ENCODE measurements at regions not wholly inside any gene's neighbourhood (a gene's known extent, or its start where the extent isn't known, plus 50 kb on each side); places are given as distances from the start of the nearest gene placed in this dataset.
A peak's percentile ranks its signal among the peaks of the same experiment; 100 is the strongest.

- H3K27me3 ChIP-seq (ENCODE audit: insufficient read depth, low read length, poor library complexity, severe bottlenecking), result no peaks in the 10 kb centered on the region
- H3K4me3 ChIP-seq (ENCODE audit: low read length, poor library complexity, severe bottlenecking), result no peak overlapping the region
- no peak overlapping the region for H2AFZ ChIP-seq (ENCODE audit: low read length)
- no peaks in the 10 kb centered on the region for H3K36me3 ChIP-seq (ENCODE audit: insufficient read depth, low read length)
- H3K79me2 ChIP-seq (ENCODE audit: insufficient read depth, low read length), result no peaks in the 10 kb centered on the region
- TF ChIP-seq EZH2phosphoT487 (IDR thresholded peaks at IDR 0.05; ENCODE audit: borderline replicate concordance) (no peak), CTCF (conservative IDR thresholded peaks at IDR 0.05; ENCODE audit: low read length) (no peak)
- H3K9me2 ChIP-seq (replicated peaks; ENCODE audit: low read depth, low read length), result no peaks in the 10 kb centered on the region
- no peak overlapping the region for H3K4me2 ChIP-seq (ENCODE audit: low read depth, low read length, poor library complexity, severe bottlenecking)
- H3K9me3 ChIP-seq (ENCODE audit: insufficient read depth, low read depth, low read length), result no peaks in the 10 kb centered on the region
- H3K9ac ChIP-seq (ENCODE audit: low read depth, low read length, poor library complexity, severe bottlenecking), result no peak overlapping the region
- no peaks in the 10 kb centered on the region for H3K4me1 ChIP-seq (ENCODE audit: insufficient read depth, low read length, poor library complexity, severe bottlenecking)
- no peaks in the 10 kb centered on the region for H4K20me1 ChIP-seq (ENCODE audit: insufficient read depth, low read length, poor library complexity, severe bottlenecking)
- no peaks in the 10 kb centered on the region for H3F3A ChIP-seq (ENCODE audit: low read depth)
Measured at GRCh38 chr11:88438721-88439120, 101.2 kb upstream of the CTSC start.

GRCh38 chr11:88435415-88435814 is 97.9 kb upstream of the CTSC start:
- H4K20me1 ChIP-seq (ENCODE audit: insufficient read depth, low read length, poor library complexity, severe bottlenecking), result no peaks in the 10 kb centered on the region
- TF ChIP-seq EZH2phosphoT487 (IDR thresholded peaks at IDR 0.05; ENCODE audit: borderline replicate concordance) (no peak), CTCF (conservative IDR thresholded peaks at IDR 0.05; ENCODE audit: low read length) (no peak)

GRCh38 chr11:88434333-88434976 is 96.9 kb upstream of the CTSC start:
- no peaks in the 10 kb centered on the region for H3K9me3 ChIP-seq (ENCODE audit: insufficient read depth, low read depth, low read length)
- H3K4me2 ChIP-seq (ENCODE audit: low read depth, low read length, poor library complexity, severe bottlenecking), result no peak overlapping the region
- H3K9me2 ChIP-seq (replicated peaks; ENCODE audit: low read depth, low read length), result no peaks in the 10 kb centered on the region
- H3K4me1 ChIP-seq (ENCODE audit: insufficient read depth, low read length, poor library complexity, severe bottlenecking), result no peaks in the 10 kb centered on the region
- H3K9ac ChIP-seq (ENCODE audit: low read depth, low read length, poor library complexity, severe bottlenecking), result no peak overlapping the region
- no peaks in the 10 kb centered on the region for H3K79me2 ChIP-seq (ENCODE audit: insufficient read depth, low read length)
- no peaks in the 10 kb centered on the region for H4K20me1 ChIP-seq (ENCODE audit: insufficient read depth, low read length, poor library complexity, severe bottlenecking)
- no peak overlapping the region for H2AFZ ChIP-seq (ENCODE audit: low read length)
- H3F3A ChIP-seq (ENCODE audit: low read depth), result no peaks in the 10 kb centered on the region
- TF ChIP-seq EZH2phosphoT487 (IDR thresholded peaks at IDR 0.05; ENCODE audit: borderline replicate concordance), result no peak
- peak; percentile 24 for TF ChIP-seq CTCF (conservative IDR thresholded peaks at IDR 0.05; ENCODE audit: low read length)
- no peaks in the 10 kb centered on the region for H3K36me3 ChIP-seq (ENCODE audit: insufficient read depth, low read length)
- H3K27me3 ChIP-seq (ENCODE audit: insufficient read depth, low read length, poor library complexity, severe bottlenecking), result no peaks in the 10 kb centered on the region
- H3K4me3 ChIP-seq (ENCODE audit: low read length, poor library complexity, severe bottlenecking), result no peak overlapping the region

More at GRCh38 chr11:88435415-88435814, 97.9 kb upstream of the CTSC start:
- Histone ChIP-seq H3K9ac (ENCODE audit: low read depth, low read length, poor library complexity, severe bottlenecking) (no peak overlapping the region), H3K79me2 (ENCODE audit: insufficient read depth, low read length) (no peaks in the 10 kb centered on the region), H3K4me3 (ENCODE audit: low read length, poor library complexity, severe bottlenecking) (no peak overlapping the region), H3F3A (ENCODE audit: low read depth) (no peaks in the 10 kb centered on the region), H3K4me1 (ENCODE audit: insufficient read depth, low read length, poor library complexity, severe bottlenecking) (no peaks in the 10 kb centered on the region), H3K36me3 (ENCODE audit: insufficient read depth, low read length) (no peaks in the 10 kb centered on the region), H3K9me2 (replicated peaks; ENCODE audit: low read depth, low read length) (no peaks in the 10 kb centered on the region), H3K27me3 (ENCODE audit: insufficient read depth, low read length, poor library complexity, severe bottlenecking) (no peaks in the 10 kb centered on the region), H3K4me2 (ENCODE audit: low read depth, low read length, poor library complexity, severe bottlenecking) (no peak overlapping the region), H3K9me3 (ENCODE audit: insufficient read depth, low read depth, low read length) (no peaks in the 10 kb centered on the region), H2AFZ (ENCODE audit: low read length) (no peak overlapping the region)

Data from Loucy (cell line).